Lower leg skin (tissue), 3 donors: ENCODE measurements at regions not wholly inside any gene's neighbourhood (a gene's known extent, or its start where the extent isn't known, plus 50 kb on each side); places are given as distances from the start of the nearest gene placed in this dataset.

ENCODE experiments used
- CTCF ChIP-seq, 3 donors: fragments of 450-650 bp; IDR thresholded peaks; one replicate each; pipeline ENCODE4 v1.5.1; 2016; ENCODE audit warnings: antibody characterized with exemption in 3 of 3, mild to moderate bottlenecking in 3 of 3, moderate library complexity in 2 of 3
- POLR2A ChIP-seq, 2 donors: fragments of 450-650 bp; IDR thresholded peaks; one replicate each; pipeline ENCODE4 v1.6.1; 2016 to 2017; ENCODE audit warnings: antibody characterized with exemption in 2 of 2, mild to moderate bottlenecking in 1 of 2, moderate library complexity in 1 of 2

- TF ChIP-seq CTCF (IDR thresholded peaks at IDR 0.05) (no peak), POLR2A (IDR thresholded peaks at IDR 0.05) (no peak)
These were observed 324.9 kb downstream of the TSN start for GRCh38 chr2:122080316-122080715.
